ENCODE measurements at regions not wholly inside any gene's neighbourhood (a gene's known extent, or its start where the extent isn't known, plus 50 kb on each side); places are given as distances from the start of the nearest gene placed in this dataset.

- no peak for TF ChIP-seq CTCF (optimal IDR thresholded peaks at IDR 0.05 in 1 of 3, IDR thresholded peaks at IDR 0.05 in 1 of 3, conservative IDR thresholded peaks at IDR 0.05 in 1 of 3; ENCODE audit: extremely low read depth in 1 of 3, insufficient read depth in 2 of 3, low read length in 3 of 3)
- TF ChIP-seq EZH2 (IDR thresholded peaks at IDR 0.05; ENCODE audit: low read length) = no peak
These were observed 374.8 kb upstream of the PDZRN3 start for GRCh38 chr3:73999501-73999900.
